Smooth muscle cell (in vitro differentiated cells): ENCODE measurements at regions not wholly inside any gene's neighbourhood (a gene's known extent, or its start where the extent isn't known, plus 50 kb on each side); places are given as distances from the start of the nearest gene placed in this dataset.
A peak's percentile ranks its signal among the peaks of the same experiment; 100 is the strongest.

Experiments
- DNase-seq: peaks from one replicate; lab custom pipeline; 2025; ENCODE audit not compliant: unreplicated experiment; lab: John Stamatoyannopoulos, UW
- H2AFZ ChIP-seq: fragments of 200-600 bp; sonication (generic); 2 replicates; pipeline ENCODE4 v1.6.0; 2016; ENCODE audit warnings: antibody characterized with exemption, low read depth, mild to moderate bottlenecking
- H3F3A ChIP-seq: fragments of 200-600 bp; sonication (generic); 2 replicates; pipeline ENCODE4 v1.6.0; 2017; ENCODE audit warnings: antibody characterized with exemption, low read depth
- H3K27ac ChIP-seq: fragments of 200-600 bp; sonication (generic); 2 replicates; pipeline ENCODE4 v1.5.1; 2016; ENCODE audit warnings: low read depth, mild to moderate bottlenecking
- H3K27me3 ChIP-seq: fragments of 200-600 bp; sonication (generic); 2 replicates; pipeline ENCODE4 v1.6.1; 2016; ENCODE audit warnings: low read depth, mild to moderate bottlenecking
- H3K36me3 ChIP-seq: fragments of 200-600 bp; sonication (generic); 2 replicates; pipeline ENCODE4 v1.5.1; 2016; ENCODE audit warnings: low read depth
- H3K4me1 ChIP-seq: fragments of 200-600 bp; sonication (generic); 2 replicates; pipeline ENCODE4 v1.5.1; 2016; ENCODE audit warnings: low read depth
- H3K4me2 ChIP-seq: fragments of 200-600 bp; sonication (generic); 2 replicates; pipeline ENCODE4 v1.6.0; 2016; ENCODE audit warnings: mild to moderate bottlenecking
- H3K4me3 ChIP-seq: fragments of 200-600 bp; sonication (generic); 2 replicates; pipeline ENCODE4 v1.5.1; 2016; ENCODE audit warnings: mild to moderate bottlenecking
- H3K79me2 ChIP-seq: fragments of 200-600 bp; sonication (generic); 2 replicates; pipeline ENCODE4 v1.6.0; 2016; ENCODE audit warnings: low read depth, mild to moderate bottlenecking
- H3K9ac ChIP-seq: fragments of 200-600 bp; sonication (generic); 2 replicates; pipeline ENCODE4 v1.6.0; 2016; ENCODE audit warnings: low read depth
- H3K9me3 ChIP-seq: fragments of 200-600 bp; sonication (generic); replicated peaks from 2 replicates; pipeline ENCODE4 v1.5.1; 2016; ENCODE audit warnings: low read depth
- H4K20me1 ChIP-seq: fragments of 200-600 bp; sonication (generic); 2 replicates; pipeline ENCODE4 v1.6.0; 2016; ENCODE audit warnings: low read depth
- WGBS: methylation state at CpG from one replicate; pipeline ENCODE4 v1.1.7; 2016; ENCODE audit warnings: low lambda C conversion rate; 5-methylcytosine and 5-hydroxymethylcytosine counted together
- TF ChIP-seq, protein P1 (sequence below): fragments of 200-600 bp; sonication (generic); IDR thresholded peaks from 2 replicates; pipeline ENCODE4 v1.5.1; 2017; ENCODE audit warnings: borderline replicate concordance, mild to moderate bottlenecking, antibody characterized with exemption; ENCODE audit not compliant: insufficient read depth, poor library complexity, severe bottlenecking

DNA sequence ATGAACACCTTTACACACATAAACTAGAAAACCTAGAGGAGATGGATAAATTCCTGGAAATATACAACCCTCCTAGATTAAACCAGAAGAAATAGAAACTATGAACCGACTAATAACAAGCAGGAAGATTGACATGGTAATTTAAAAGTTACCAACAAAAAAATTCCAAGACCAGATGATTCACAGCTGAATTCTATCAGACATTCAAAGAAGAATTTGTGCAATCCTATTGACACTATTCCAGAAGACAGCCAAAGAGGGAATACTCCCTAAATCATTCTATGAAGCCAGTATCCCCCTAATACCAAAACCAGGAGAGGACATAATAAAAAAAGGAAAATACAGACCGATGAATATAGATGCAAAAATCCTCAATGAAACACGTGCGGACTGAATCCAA is 102.6 kb upstream of the KRR1 start:
- Histone ChIP-seq H3K9ac (no peak overlapping the region), H3K4me3 (no peak overlapping the region), H4K20me1 (no peaks in the 10 kb centered on the region), H2AFZ (no peak overlapping the region), H3K4me1 (no peaks in the 10 kb centered on the region), H3K79me2 (no peaks in the 10 kb centered on the region), H3K4me2 (no peak overlapping the region), H3K27me3 (no peaks in the 10 kb centered on the region), H3K27ac (no peak overlapping the region), H3F3A (no peaks in the 10 kb centered on the region), H3K36me3 (peaks cover 4% of the 10 kb centered on the region), H3K9me3 (peaks cover 4% of the 10 kb centered on the region)
- 94% methylated on average over 4 of the region's 4 CpGs for WGBS
- TF ChIP-seq, protein P1, sequence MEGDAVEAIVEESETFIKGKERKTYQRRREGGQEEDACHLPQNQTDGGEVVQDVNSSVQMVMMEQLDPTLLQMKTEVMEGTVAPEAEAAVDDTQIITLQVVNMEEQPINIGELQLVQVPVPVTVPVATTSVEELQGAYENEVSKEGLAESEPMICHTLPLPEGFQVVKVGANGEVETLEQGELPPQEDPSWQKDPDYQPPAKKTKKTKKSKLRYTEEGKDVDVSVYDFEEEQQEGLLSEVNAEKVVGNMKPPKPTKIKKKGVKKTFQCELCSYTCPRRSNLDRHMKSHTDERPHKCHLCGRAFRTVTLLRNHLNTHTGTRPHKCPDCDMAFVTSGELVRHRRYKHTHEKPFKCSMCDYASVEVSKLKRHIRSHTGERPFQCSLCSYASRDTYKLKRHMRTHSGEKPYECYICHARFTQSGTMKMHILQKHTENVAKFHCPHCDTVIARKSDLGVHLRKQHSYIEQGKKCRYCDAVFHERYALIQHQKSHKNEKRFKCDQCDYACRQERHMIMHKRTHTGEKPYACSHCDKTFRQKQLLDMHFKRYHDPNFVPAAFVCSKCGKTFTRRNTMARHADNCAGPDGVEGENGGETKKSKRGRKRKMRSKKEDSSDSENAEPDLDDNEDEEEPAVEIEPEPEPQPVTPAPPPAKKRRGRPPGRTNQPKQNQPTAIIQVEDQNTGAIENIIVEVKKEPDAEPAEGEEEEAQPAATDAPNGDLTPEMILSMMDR = no peak
- no peak for DNase-seq

DNA sequence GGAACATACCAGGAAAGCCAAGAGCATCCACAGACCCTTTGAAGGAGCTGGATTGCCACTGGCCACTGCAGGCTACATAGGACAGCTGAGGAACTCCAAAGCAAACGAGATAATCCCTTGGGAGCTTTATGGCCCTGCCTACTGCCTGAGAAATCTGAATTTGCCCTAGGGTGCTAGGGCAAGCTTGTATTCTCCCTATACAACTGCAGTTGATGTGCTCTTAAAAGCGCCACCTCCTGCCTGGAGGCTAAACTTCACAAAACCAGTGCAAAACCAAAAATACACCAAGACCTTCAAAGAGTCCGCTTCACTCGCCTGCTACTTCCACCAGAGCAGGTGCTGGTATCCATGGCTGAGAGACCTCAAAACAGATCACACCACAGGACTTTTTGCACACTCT is 99.6 kb upstream of the KRR1 start:
- TF ChIP-seq, protein P1 = no peak
- Histone ChIP-seq H3K36me3 (peaks cover 4% of the 10 kb centered on the region), H3K27ac (no peak overlapping the region), H3K4me3 (no peak overlapping the region), H2AFZ (no peak overlapping the region), H3K9me3 (peaks cover 4% of the 10 kb centered on the region), H3K27me3 (no peaks in the 10 kb centered on the region), H3K9ac (no peak overlapping the region), H3K79me2 (no peaks in the 10 kb centered on the region), H3K4me2 (no peak overlapping the region), H4K20me1 (no peaks in the 10 kb centered on the region), H3K4me1 (no peaks in the 10 kb centered on the region), H3F3A (no peaks in the 10 kb centered on the region)
- WGBS = 88% methylated on average over 4 of the region's 4 CpGs
- no peak for DNase-seq

DNA sequence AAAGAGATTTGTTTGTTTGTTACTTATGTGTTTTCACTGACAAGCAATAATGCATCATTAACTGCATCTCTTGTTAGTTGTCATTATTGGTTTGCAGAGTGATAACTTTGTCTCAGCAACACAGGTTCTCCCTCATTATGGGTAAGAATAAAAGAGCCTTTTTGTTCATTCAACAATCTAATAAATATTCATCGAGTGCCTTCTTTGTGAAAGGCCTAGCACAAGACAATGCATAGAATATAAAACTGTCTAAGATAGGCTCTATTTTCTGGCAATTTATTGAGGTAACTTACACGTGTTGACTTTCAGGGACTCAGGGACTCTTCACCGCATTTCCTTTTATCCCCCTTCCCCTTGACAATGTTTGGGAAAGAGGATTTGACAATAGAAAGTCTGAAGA is 95.5 kb upstream of the KRR1 start:
- H3K9me3 ChIP-seq = no peaks in the 10 kb centered on the region
- no peak overlapping the region for H3K9ac ChIP-seq
- no peak overlapping the region for H2AFZ ChIP-seq
- 91% methylated on average over 3 of the region's 3 CpGs for WGBS
- no peak overlapping the region for H3K27ac ChIP-seq
- H3K4me2 ChIP-seq = no peak overlapping the region
- no peaks in the 10 kb centered on the region for H4K20me1 ChIP-seq
- H3K36me3 ChIP-seq = no peaks in the 10 kb centered on the region
- no peak for DNase-seq
- H3K79me2 ChIP-seq = no peaks in the 10 kb centered on the region
- TF ChIP-seq, protein P1 = no peak
- no peaks in the 10 kb centered on the region for H3F3A ChIP-seq
- H3K4me1 ChIP-seq = no peaks in the 10 kb centered on the region
- H3K27me3 ChIP-seq = no peaks in the 10 kb centered on the region
- no peak overlapping the region for H3K4me3 ChIP-seq

DNA sequence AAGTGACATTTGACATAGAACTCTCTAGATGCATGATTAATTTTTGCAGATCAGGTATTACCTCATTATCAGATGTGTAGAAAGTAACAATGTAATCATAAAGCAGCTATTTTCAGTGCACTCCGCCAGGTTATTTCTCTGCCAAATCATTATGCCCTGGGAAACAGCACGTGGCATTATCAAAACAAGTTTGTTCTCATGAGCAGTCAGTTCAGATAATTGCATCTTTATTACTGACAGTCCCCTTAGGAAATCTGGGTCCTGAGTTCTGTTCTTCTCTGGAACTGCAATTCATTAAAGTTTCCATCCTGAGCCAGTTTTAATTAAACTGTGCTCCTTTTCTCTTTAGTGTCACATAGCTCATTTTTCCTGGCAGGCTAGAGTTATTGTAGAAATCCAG is 94.7 kb upstream of the KRR1 start:
- Histone ChIP-seq H3K79me2 (no peaks in the 10 kb centered on the region), H3F3A (no peaks in the 10 kb centered on the region), H3K27ac (no peak overlapping the region), H3K4me3 (no peak overlapping the region), H2AFZ (peak overlapping the region; percentile 42), H3K9me3 (no peaks in the 10 kb centered on the region), H3K4me2 (no peak overlapping the region), H4K20me1 (no peaks in the 10 kb centered on the region), H3K9ac (no peak overlapping the region), H3K4me1 (no peaks in the 10 kb centered on the region), H3K36me3 (no peaks in the 10 kb centered on the region), H3K27me3 (no peaks in the 10 kb centered on the region)
- no peak for DNase-seq
- 96% methylated on average over 2 of the region's 2 CpGs for whole genome bisulfite sequencing
- TF ChIP-seq, protein P1 = no peak
